ENCODE measurements at regions not wholly inside any gene's neighbourhood (a gene's known extent, or its start where the extent isn't known, plus 50 kb on each side); places are given as distances from the start of the nearest gene placed in this dataset.

- no peak for TF ChIP-seq SIN3A (IDR thresholded peaks at IDR 0.05; ENCODE audit: borderline replicate concordance, insufficient read depth, low read length)
- TF ChIP-seq TAF1 (IDR thresholded peaks at IDR 0.05; ENCODE audit: borderline replicate concordance, insufficient read depth, low read length): no peak
- no peak for TF ChIP-seq POLR2AphosphoS5 (IDR thresholded peaks at IDR 0.05; ENCODE audit: low read depth, low read length)
- TF ChIP-seq REST (IDR thresholded peaks at IDR 0.05; ENCODE audit: insufficient read depth in 1 of 2, low read depth in 2 of 2, low read length in 2 of 2): no peak
- no peak for TF ChIP-seq FOXP2 (optimal IDR thresholded peaks at IDR 0.05; ENCODE audit: borderline replicate concordance, extremely low read depth, extremely low read length, insufficient read depth)
Measured at GRCh38 chr4:59841698-59842097, 1358.4 kb upstream of the ADGRL3 start.

All from PFSK-1 (cell line).